ENCODE measurements at regions not wholly inside any gene's neighbourhood (a gene's known extent, or its start where the extent isn't known, plus 50 kb on each side); places are given as distances from the start of the nearest gene placed in this dataset.
"Not testable (repeated sequence)": the region's sequence is repeated elsewhere in the genome, so short reads cannot be mapped to it uniquely, and the experiment has no call there.

DNA sequence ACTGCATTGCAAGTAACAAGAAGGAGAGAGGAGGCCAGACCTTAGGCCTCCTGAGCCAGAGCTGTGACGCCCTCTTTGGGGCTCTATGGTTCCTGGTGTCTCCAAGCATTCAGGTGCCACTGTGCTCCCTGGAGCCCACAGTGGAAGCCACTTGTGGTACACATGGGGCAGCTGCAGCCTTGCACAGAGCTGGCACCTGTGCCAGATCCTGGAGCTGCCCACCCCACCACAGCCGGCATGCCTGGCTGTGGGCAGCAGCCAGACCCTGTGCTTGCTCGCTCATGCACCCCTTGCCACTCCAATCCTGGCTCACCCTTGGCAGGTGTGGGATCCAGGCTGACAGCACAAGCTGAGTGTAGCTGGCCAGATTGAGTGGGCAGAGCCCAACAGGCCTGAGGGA lies 173.8 kb upstream of the SMIM30 start:
- no peak for DNase-seq

DNA sequence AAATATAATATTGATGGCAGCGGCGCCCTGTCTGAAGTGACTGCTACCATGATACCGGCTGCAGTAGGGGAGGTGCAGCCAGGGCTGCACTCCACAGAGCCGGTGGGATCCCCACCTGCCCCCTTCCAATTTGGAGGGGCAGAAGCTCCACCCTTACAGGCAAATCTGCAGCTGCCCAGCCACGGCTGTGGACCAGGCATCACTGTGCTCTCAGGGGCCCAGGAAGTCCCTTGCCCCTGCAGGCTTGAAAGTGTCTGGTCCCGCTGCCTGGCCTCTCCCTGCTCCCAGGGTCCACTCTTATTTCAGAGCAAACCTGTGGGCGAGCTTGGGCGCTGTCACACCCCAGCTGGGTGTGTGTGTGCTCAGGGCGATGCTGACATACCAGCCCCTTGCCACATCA lies 172.7 kb upstream of the SMIM30 start:
- no peak for DNase-seq

DNA sequence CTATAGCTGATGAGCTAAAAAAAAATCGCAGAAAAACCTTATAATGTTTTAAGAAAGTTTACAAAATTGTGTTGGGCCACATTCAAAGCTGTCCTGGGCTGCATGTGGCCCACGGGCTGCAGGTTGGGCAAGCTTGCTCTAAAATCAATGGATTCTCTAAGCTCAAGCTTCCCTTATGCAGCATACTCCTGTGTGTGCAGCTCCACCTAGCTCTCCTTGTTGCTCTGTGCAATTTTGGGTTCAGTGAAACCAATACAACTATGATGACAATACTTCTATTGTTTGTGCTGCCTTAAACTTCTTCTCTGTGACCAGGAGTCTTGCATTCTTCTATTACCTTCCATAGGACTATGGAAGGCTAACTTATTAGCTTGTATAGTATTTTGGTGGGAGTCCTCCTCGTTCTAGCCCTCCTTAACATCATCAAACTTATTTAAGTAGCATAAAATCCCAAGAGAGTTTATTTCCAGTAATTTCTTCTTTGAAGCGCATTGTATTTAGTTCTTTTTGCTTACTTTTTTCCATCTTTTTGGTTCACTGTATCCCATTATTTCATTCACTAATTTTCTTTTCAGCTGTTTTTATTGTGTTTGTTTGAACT lies 170.9 kb upstream of the SMIM30 start:
- peak; percentile 62 for DNase-seq

DNA sequence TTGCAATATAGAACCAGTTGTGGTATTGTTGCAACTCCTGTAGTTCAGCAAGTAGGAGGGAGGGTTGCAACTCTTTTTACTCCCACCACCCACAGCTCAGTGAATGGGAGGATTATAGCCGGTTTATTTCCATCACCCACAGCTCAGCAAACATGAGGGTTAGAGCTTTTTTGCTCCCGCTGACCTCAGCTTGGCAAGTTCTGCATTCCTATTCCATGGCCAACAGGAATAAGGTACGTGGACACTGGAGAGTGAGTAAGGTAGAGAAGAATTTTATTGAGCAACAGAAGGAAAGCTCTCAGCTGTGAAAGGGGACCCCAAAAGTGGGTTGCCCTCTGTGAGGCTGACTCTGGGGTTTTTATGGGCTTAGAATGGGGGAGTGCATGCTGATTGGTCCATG lies 167.1 kb upstream of the SMIM30 start:
- DNase-seq: no peak

DNA sequence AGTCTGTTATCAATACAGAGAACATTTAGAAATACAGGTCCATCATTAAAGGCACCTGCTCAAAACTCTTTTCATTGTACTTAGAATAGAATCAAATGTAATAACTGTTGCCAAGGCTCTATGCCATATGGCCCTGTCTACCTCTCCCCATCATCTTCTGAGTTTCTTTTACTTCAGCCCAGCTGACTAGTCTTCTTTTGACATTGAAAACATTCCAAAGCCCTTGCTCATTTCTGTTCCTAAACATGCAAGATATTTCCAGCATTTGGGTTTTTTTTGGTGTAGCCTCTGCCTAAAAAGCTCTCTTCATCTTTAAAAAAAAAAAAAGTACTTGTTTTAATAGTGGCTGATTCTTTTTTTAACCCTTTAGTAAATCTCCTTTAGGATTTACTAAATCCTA lies 165.5 kb upstream of the SMIM30 start:
- DNase-seq: peak; percentile 18

DNA sequence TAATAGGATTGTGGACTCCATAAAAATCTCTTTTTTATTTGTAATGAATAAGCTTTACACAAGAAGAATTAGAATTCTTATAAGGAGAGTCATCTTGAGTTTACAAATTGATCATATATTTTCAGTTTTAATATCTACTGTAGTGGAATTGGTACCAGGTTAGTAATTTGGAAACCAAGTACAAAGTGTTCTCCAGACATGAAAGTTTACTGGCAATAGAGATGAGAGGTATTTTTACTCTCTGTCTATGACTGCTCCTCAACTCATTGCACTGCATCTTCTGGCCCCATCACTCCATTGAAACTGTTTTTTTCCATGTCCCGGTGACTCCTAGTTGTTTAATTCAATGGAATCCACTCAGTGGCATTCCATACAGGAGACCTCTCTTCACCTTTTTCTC lies 164.5 kb upstream of the SMIM30 start:
- DNase-seq: no peak

DNA sequence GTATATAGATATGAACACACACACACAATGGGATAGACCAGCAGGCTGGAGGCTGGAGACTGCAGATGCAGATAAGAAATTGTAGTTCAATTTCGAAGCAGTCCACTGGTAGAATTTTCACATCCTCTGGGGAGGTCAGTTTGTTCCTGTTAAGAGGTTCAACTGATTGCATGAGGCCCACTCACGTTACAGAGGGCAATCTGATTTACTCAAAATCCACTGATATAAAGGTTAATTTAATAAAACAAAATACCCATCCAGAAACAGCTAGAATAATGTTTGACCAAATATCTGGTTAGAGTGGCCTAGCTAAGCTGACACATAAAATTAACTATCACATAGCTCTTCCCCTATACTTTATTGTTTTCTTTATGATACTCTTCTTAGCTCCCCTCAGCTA lies 162.9 kb upstream of the SMIM30 start:
- no peak for DNase-seq

DNA sequence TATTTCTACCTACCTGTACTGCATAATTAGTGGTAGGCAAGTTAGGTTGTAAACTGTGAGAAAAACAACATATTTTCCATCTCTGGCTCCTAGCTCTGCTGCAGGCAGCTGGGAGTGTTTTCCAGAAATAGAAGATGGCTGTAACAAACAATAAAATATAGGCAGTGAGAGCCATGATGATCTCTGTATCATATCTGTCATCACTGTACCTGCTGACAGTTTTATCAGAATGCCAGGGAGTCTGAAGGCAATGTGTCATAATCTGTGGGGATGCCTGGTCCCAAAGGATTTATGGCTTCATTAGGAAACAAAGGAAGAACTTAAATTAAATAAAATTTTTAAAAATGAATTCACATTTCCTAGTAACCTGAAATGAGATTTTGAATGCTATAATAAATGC lies 160.9 kb upstream of the SMIM30 start:
- DNase-seq: no peak

DNA sequence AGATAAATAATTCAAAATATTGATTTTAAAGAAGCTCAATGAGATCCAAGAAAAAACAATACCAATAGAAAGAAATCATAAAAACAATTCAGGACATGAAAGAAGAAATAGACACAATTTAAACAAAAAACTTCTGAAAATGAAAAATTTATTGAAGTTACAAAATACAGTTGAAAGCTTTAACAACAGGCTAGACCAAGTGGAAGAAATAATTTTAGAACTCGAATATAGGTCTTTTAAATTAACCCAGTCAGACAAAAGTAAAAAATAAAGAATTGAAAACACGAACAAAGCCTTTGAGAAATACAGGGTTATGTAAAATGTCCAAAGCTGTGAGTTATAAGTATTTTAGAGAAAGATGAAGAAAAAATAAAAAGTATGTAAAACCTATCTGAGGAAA lies 152.4 kb upstream of the SMIM30 start:
- no peak for DNase-seq

DNA sequence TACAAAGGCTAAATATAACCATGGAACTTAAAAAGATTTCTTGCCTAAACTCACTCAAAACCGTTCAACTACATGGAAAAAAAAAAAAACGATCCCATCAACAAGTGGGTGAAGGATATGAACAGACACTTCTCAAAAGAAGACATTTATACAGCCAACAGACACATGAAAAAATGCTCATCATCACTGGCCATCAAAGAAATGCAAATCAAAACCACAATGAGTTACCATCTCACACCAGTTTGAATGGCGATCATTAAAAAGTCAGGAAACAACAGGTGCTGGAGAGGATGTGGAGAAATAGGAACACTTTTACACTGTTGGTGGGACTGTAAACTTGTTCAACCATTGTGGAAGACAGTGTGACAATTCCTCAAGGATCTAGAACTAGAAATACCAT lies 151.2 kb upstream of the SMIM30 start:
- DNase-seq: not testable (repeated sequence)

DNA sequence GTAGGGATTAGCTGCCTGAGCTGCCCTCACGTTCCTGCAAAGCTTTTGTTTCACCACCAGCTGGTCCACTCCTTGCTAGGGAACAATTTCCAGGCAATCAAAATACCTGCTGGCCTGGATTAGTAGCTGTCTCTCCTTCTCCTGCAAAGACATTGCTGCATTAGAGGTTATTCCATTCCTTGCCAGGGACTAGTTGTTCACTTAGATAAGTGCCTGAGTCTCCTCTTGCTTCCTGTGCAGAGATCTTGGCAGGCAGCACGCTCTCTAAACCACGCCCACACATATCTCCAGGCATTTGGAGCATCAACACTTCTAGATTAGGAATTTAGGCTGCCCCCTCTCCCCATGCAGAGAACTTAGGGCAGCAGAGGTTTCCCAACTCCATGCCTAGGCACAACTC lies 150.4 kb upstream of the SMIM30 start:
- DNase-seq: peak; percentile 38

DNA sequence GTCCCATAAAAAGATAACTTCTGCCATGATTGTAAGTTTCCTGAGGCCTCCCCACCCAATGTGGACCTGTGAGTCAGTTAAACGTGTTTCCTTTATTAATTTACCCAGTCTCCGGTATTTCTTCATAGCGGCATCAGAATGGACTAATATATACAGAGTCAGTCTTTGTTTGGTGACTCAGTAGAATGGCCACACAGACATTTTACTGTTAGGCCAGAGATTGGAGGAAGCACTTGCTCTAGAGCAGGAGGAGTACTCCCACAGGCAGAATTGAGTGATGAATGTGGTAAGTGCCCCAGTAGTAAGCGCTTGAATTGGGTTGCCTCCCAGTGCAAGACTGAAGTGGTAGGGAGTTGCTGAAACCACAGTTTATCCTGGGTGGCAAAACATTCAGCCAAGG lies 149.5 kb upstream of the SMIM30 start:
- no peak for DNase-seq

DNA sequence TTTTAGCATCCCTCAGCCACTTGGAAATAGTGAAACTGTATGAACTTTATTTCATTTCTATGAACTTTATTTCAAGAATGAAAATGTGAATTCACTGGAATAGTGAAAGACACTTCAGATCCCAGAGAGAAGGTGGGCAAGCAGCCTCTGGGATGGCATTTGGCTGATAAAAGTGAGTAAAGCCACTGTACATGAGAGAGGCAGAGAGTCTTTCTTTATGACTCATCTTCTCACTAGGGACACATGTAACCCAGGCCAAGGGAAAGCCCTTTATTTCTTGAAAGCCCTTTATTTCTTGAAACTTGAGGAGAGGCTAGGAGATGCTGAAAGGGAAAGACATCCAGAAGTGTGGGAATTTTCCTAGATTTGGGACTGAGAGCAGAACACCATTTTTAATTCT lies 148.9 kb upstream of the SMIM30 start:
- DNase-seq: no peak

DNA sequence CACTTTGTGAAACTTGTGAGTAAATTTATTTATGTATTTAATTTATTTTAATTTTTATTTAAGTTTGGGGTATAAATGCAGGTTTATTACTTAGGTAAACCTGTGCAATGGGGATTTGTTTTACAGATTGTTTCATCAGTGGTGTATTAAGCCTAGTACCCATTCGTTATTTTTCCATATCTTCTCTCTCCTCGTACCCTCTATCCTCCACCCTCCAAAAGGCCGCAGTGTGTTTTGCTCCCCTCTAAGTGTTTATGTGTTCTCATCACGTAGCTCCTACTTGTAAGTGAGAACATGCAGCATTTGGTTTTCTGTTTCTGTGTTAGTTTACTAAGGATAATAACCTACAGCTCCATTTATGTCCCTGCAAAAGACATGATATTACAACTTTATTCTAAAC lies 145.4 kb upstream of the SMIM30 start:
- no peak for DNase-seq

DNA sequence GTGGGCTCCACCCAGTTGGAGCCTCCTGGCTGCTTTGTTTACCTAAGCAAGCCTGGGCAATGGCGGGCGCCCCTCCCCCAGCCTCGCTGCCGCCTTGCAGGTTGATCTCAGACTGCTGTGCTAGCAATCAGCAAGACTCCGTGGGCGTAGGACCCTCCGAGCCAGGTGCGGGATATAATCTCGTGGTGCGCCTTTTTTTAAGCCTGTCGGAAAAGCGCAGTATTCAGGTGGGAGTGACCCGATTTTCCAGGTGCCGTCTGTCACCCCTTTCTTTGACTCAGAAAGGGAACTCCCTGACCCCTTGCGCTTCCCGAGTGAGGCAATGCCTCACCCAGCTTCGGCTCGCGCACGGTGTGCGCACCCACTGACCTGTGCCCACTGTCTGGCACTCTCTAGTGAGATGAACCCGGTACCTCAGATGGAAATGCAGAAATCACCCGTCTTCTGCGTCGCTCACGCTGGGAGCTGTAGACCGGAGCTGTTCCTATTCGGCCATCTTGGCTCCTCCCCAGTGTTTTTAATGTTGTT lies 144.9 kb upstream of the SMIM30 start:
- not testable (repeated sequence) for DNase-seq

DNA sequence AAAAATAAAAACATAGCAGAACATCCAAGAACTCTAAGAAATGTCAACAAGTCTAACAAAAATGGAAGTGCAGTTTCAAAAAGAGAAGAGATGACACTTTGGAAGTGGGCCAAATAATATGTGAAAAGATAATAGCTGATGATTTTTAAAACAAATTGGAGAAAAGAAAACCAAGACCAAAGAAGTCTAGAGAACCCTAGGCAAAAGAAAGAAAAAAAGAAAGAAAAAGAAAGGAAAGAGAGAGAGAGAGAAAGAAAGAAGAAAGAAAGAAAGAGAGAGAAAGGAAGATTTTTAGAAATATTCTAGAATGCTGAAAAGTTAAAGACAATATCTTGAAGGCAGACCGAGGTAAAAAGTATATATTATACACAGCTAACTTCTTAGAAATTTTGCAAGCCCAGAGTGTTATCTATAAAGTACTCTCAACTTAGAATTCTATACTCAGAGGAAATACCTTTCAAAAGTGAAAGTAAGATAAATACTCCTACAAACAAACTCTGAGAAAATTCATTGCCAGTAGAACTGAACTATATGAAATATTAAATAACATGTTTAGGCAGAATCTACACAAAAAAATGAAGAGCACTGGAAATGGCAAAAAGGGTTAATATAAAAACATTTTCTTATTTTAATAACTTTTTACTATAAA lies 138.7 kb upstream of the SMIM30 start:
- DNase-seq: no peak

DNA sequence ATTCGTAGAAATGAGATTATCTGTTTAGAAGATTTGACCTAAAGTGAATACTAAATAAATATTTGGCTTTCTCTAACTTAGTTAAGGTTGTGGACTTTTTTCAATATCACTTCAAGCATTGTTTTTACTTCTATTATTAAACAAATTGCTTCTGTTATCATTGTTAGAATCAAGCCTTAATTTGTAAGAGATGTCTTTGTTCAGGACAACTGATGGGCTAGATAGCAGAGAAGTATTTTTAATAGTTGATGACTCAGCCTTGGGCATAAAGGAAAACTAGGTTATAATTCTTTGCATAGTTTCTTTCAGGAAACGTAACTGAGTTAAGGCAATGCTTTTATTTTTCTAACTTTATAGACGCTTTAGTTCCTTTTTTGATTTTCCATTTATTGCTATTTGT lies 128.8 kb upstream of the SMIM30 start:
- no peak for DNase-seq

DNA sequence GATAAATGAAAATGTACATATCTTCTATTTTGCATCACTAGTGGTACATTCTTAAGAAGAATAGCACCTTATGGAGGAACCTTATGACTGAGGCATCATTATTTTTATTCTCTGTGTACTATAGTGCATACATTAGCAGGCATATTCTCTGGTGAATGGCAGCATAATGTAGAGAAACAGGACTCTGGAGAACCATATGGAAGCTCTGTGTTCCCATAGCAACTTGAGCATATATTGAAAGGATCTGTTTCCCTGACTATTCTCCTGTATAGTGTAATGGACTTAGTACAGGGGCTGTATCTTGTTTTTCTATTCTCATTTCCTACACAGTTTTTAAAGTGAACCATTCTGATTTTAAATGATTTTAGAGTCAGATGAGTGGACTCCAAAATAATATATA lies 128.4 kb upstream of the SMIM30 start:
- no peak for DNase-seq

DNA sequence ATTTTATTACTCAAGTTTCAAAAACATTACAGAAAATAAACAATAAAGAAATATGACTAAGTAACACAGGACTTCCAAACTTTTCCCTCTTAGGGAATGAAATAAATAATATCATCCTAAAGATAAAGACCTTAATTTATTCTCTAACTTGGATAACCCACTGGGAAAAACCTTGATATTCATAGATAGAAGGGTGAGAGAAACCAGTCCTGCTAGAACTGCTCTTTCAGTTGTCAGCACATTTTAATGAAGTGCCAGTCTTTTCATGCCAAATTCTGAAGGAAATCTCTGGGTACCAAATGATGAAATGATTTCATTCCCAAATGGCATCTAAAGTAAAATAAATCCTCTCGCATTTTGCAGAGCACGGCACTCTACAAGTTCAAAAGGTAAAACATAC lies 114.5 kb upstream of the SMIM30 start:
- no peak for DNase-seq

DNA sequence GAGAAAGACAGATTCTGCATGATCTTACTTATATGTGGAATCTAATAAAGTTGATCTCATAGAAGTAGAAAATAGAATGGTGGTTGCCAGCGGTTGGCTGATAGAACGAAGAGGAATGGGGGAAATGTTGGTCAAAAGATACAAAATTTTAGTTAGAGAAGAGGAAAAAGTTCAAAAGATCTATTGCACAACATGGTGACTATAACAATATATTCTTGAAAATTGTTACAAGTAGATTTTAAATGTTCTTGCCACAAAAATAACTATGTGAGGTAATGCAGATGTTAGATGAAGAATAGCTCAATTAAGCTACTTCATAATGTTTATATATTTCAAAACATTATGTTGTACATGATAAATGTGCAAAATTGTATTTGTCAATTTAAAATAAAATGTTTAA lies 112.3 kb upstream of the SMIM30 start:
- no peak for DNase-seq

DNA sequence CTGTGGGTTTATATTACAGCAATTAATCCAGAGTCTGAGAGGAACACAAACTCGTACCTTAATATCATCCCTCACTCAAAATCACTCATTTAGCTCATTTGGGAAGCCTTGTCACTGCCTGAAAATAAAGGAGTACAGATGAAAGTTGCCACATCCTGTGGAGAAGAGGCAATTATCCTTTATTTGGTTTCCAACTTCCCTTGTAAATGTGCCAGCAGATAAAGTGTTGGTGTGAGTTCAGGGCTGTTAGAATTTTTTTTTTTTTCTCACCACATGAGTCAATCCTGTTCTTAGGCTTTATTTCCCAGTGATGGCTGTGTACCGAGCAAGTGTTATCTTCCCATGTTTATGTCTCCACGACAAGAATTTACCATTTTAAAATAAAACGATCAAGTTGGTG lies 99.0 kb upstream of the SMIM30 start:
- no peak for DNase-seq

DNA sequence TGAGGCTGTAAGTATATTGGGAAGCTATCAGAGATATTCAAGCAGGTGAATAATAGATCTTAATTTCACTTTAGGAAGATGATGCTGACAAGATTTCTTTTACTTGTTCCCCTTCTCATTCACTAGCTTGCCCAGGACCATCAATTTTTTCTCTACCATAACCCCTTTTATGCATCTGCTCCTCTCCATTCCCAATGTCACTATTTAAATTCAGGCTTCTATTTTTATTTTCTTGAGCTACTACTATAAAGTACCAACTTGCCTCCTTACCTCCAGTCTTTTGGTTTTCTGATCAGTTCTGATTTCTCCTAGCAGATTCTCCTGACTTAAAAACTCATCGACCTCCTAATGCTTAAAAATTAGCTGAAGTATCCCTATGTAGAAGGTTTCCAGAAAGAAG lies 97.7 kb upstream of the SMIM30 start:
- no peak for DNase-seq

DNA sequence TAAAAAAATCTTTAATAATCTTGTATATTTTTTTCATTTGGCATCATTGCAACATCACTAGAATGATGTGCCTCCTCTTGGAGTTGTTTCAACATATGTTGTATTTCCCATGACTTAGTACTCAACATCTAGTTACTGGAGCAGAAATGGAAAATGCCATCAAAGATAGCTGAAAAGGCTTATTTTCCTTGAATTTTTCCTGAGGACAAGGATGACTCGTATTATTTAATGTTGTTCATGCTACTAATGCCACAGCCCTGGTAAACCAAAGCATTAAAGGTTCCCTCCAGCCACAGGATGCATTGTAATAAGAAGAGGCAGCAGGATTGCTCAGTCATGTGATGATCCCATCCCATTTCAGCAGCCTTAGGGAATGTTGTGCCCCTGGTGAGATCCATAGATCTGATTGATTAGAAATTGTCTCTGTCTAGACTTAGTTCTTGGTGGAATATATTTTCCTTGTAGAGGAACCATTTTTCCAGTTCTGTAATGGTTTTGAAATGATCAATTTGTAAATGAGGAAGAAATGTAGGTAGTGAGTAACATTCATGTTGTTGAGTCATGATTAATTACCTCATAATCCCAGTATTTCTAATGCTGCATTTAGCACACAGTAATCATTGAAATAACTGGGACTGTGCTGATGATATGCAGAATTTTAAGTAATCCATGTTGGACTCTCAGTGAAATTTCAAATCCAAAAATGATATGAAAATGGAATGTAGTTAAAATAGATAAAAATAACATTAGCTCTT lies 91.3 kb upstream of the SMIM30 start:
- DNase-seq: no peak

DNA sequence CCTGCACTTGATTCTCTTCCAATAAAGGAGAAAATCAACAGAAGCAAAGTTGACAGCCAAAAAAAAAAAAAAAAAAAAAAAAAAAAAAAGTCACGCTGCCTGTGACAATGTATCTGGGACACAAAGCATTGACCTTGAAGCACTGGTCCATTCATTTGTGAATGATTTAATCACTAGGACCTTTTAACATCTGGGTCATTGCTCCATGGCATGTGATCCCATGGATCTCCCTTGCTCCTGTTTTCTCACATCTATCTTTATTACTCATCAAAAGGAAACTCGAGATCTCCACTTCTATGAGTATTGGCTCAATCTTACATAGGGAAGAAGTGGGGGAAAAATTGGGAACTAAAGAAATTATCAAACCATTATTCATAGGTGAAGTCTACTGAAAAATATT lies 89.6 kb upstream of the SMIM30 start:
- no peak for DNase-seq
